ENCODE measurements at regions not wholly inside any gene's neighbourhood (a gene's known extent, or its start where the extent isn't known, plus 50 kb on each side); places are given as distances from the start of the nearest gene placed in this dataset.

GRCh38 chr5:2291146-2291840, 408.6 kb upstream of the IRX4 start:
- H3K9ac ChIP-seq (ENCODE audit: low read depth, low read length) = no peak overlapping the region
- H3K4me3 ChIP-seq (ENCODE audit: low read depth in 1 of 2, low read length in 2 of 2) = no peak overlapping the region
- DNase-seq = no peak
- H3K9me3 ChIP-seq (ENCODE audit: insufficient read depth, low read length, severe bottlenecking) = no peaks in the 10 kb centered on the region
- H3K27me3 ChIP-seq (ENCODE audit: insufficient read depth, low read length, poor library complexity) = no peaks in the 10 kb centered on the region
- H3K79me2 ChIP-seq (ENCODE audit: insufficient read depth, low read length) = no peaks in the 10 kb centered on the region
- H3K27ac ChIP-seq (ENCODE audit: low read length) = no peak overlapping the region
- TF ChIP-seq CTCF (IDR thresholded peaks at IDR 0.05; ENCODE audit: borderline replicate concordance, extremely low read depth, low read length, poor library complexity, severe bottlenecking) = no peak
- TF ChIP-seq EZH2 (IDR thresholded peaks at IDR 0.05; ENCODE audit: borderline replicate concordance, low read depth, low read length, severe bottlenecking) = no peak
- H3K4me2 ChIP-seq (ENCODE audit: insufficient read depth, low read length) = no peak overlapping the region
- H2AFZ ChIP-seq (ENCODE audit: low read depth, low read length) = no peak overlapping the region
- H3K4me1 ChIP-seq (ENCODE audit: insufficient read depth, low read length) = no peaks in the 10 kb centered on the region
- ATAC-seq (ENCODE audit: insufficient read depth, low read depth) = no peak
- no peaks in the 10 kb centered on the region for H3K36me3 ChIP-seq (ENCODE audit: insufficient read depth, low read length)
- H4K20me1 ChIP-seq (ENCODE audit: insufficient read depth, low read length) = no peaks in the 10 kb centered on the region

GRCh38 chr5:2289380-2289779, 406.7 kb upstream of the IRX4 start:
- Histone ChIP-seq H3K79me2 (ENCODE audit: insufficient read depth, low read length) (no peaks in the 10 kb centered on the region), H3K9me3 (ENCODE audit: insufficient read depth, low read length, severe bottlenecking) (no peaks in the 10 kb centered on the region), H3K4me1 (ENCODE audit: insufficient read depth, low read length) (no peaks in the 10 kb centered on the region), H3K4me3 (ENCODE audit: low read depth in 1 of 2, low read length in 2 of 2) (no peak overlapping the region), H3K9ac (ENCODE audit: low read depth, low read length) (no peak overlapping the region), H3K4me2 (ENCODE audit: insufficient read depth, low read length) (no peak overlapping the region), H2AFZ (ENCODE audit: low read depth, low read length) (no peak overlapping the region), H3K36me3 (ENCODE audit: insufficient read depth, low read length) (no peaks in the 10 kb centered on the region), H3K27ac (ENCODE audit: low read length) (no peak overlapping the region), H4K20me1 (ENCODE audit: insufficient read depth, low read length) (no peaks in the 10 kb centered on the region), H3K27me3 (ENCODE audit: insufficient read depth, low read length, poor library complexity) (no peaks in the 10 kb centered on the region)
- ATAC-seq (ENCODE audit: insufficient read depth, low read depth) (no peak), DNase-seq (no peak)
- TF ChIP-seq CTCF (IDR thresholded peaks at IDR 0.05; ENCODE audit: borderline replicate concordance, extremely low read depth, low read length, poor library complexity, severe bottlenecking) = no peak
- no peak for TF ChIP-seq EZH2 (IDR thresholded peaks at IDR 0.05; ENCODE audit: borderline replicate concordance, low read depth, low read length, severe bottlenecking)

GRCh38 chr5:2288968-2289367, 406.2 kb upstream of the IRX4 start:
- ATAC-seq (ENCODE audit: insufficient read depth, low read depth) (no peak), DNase-seq (no peak)
- no peaks in the 10 kb centered on the region for H3K4me1 ChIP-seq (ENCODE audit: insufficient read depth, low read length)
- no peaks in the 10 kb centered on the region for H3K9me3 ChIP-seq (ENCODE audit: insufficient read depth, low read length, severe bottlenecking)
- H3K9ac ChIP-seq (ENCODE audit: low read depth, low read length) = no peak overlapping the region
- H3K27me3 ChIP-seq (ENCODE audit: insufficient read depth, low read length, poor library complexity) = no peaks in the 10 kb centered on the region
- TF ChIP-seq EZH2 (IDR thresholded peaks at IDR 0.05; ENCODE audit: borderline replicate concordance, low read depth, low read length, severe bottlenecking) (no peak), CTCF (IDR thresholded peaks at IDR 0.05; ENCODE audit: borderline replicate concordance, extremely low read depth, low read length, poor library complexity, severe bottlenecking) (no peak)
- H3K27ac ChIP-seq (ENCODE audit: low read length) = no peak overlapping the region
- no peak overlapping the region for H2AFZ ChIP-seq (ENCODE audit: low read depth, low read length)
- H3K4me3 ChIP-seq (ENCODE audit: low read depth in 1 of 2, low read length in 2 of 2) = no peak overlapping the region
- no peaks in the 10 kb centered on the region for H3K79me2 ChIP-seq (ENCODE audit: insufficient read depth, low read length)
- H3K36me3 ChIP-seq (ENCODE audit: insufficient read depth, low read length) = no peaks in the 10 kb centered on the region
- no peak overlapping the region for H3K4me2 ChIP-seq (ENCODE audit: insufficient read depth, low read length)
- H4K20me1 ChIP-seq (ENCODE audit: insufficient read depth, low read length) = no peaks in the 10 kb centered on the region

Data from DND-41 (cell line).